MM.1S (cell line): ENCODE measurements at regions not wholly inside any gene's neighbourhood (a gene's known extent, or its start where the extent isn't known, plus 50 kb on each side); places are given as distances from the start of the nearest gene placed in this dataset.

Source experiments
- DNase-seq: peaks from one replicate; pipeline ENCODE4 v3.0.0-alpha.2; 2015
- H2AFZ ChIP-seq: fragments of 300-600 bp; sonication (generic); 2 replicates; pipeline ENCODE4 v1.6.0; 2016; ENCODE audit warnings: antibody characterized with exemption, low read length
- H3F3A ChIP-seq: fragments of 300-600 bp; sonication (generic); 2 replicates; pipeline ENCODE4 v1.6.1; 2016; ENCODE audit warnings: mild to moderate bottlenecking, antibody characterized with exemption, low read length, moderate library complexity, mixed read lengths; ENCODE audit not compliant: insufficient read depth
- H3K27ac ChIP-seq: fragments of 300-600 bp; sonication (generic); 2 replicates; pipeline ENCODE4 v1.5.1; 2016; ENCODE audit warnings: mild to moderate bottlenecking, low read length
- H3K27me3 ChIP-seq: fragments of 300-600 bp; sonication (generic); replicated peaks from 2 replicates; pipeline ENCODE4 v1.6.0; 2016; ENCODE audit warnings: low read length; ENCODE audit not compliant: insufficient read depth
- H3K36me3 ChIP-seq: fragments of 300-600 bp; sonication (generic); replicated peaks from 2 replicates; pipeline ENCODE4 v1.6.1; 2016; ENCODE audit warnings: mild to moderate bottlenecking, low read length, mixed read lengths; ENCODE audit not compliant: insufficient read depth
- H3K4me1 ChIP-seq: fragments of 300-600 bp; sonication (generic); 2 replicates; pipeline ENCODE4 v1.6.1; 2016; ENCODE audit warnings: low read length, mixed read lengths
- H3K4me2 ChIP-seq: fragments of 300-600 bp; sonication (generic); 2 replicates; pipeline ENCODE4 v1.6.0; 2016; ENCODE audit warnings: low read depth, low read length
- H3K4me3 ChIP-seq: fragments of 300-600 bp; sonication (generic); 2 replicates; pipeline ENCODE4 v1.5.1; 2016; ENCODE audit warnings: low read length, mixed read lengths
- H3K79me2 ChIP-seq: fragments of 300-600 bp; sonication (generic); 2 replicates; pipeline ENCODE4 v1.6.1; 2016; ENCODE audit warnings: mixed run types, low read length, mixed read lengths
- H3K9ac ChIP-seq: fragments of 300-600 bp; sonication (generic); 2 replicates; pipeline ENCODE4 v1.6.1; 2016; ENCODE audit warnings: low read length, mixed read lengths
- H3K9me2 ChIP-seq: fragments of 300-600 bp; sonication (generic); replicated peaks from 2 replicates; pipeline ENCODE4 v1.6.1; 2016; ENCODE audit warnings: mild to moderate bottlenecking, low read length, mixed read lengths; ENCODE audit not compliant: insufficient read depth
- H3K9me3 ChIP-seq: fragments of 300-600 bp; sonication (generic); replicated peaks from 2 replicates; pipeline ENCODE4 v1.6.1; 2016; ENCODE audit warnings: mild to moderate bottlenecking, low read length, mixed read lengths; ENCODE audit not compliant: insufficient read depth
- H4K20me1 ChIP-seq: fragments of 300-600 bp; sonication (generic); 2 replicates; pipeline ENCODE4 v1.6.1; 2016; ENCODE audit warnings: mild to moderate bottlenecking, low read length, moderate library complexity, mixed read lengths; ENCODE audit not compliant: insufficient read depth
- CTCF ChIP-seq: fragments of 300-600 bp; sonication (generic); IDR thresholded peaks from 2 replicates; pipeline ENCODE4 v1.5.1; 2016; ENCODE audit warnings: antibody characterized with exemption, low read length, mixed read lengths
- EZH2 ChIP-seq: fragments of 300-600 bp; sonication (generic); optimal IDR thresholded peaks from 2 replicates; pipeline ENCODE3; 2017; ENCODE audit warnings: low read depth, mild to moderate bottlenecking, antibody characterized with exemption, low read length, mixed read lengths
- EZH2phosphoT487 ChIP-seq: fragments of 300-600 bp; sonication (generic); IDR thresholded peaks from 2 replicates; pipeline ENCODE4 v1.6.1; 2018; ENCODE audit warnings: antibody characterized with exemption, low read length

- Histone ChIP-seq H3K36me3 (no peaks in the 10 kb centered on the region), H3K27ac (no peak overlapping the region), H3K9ac (no peak overlapping the region), H2AFZ (no peak overlapping the region), H3K9me3 (no peaks in the 10 kb centered on the region), H4K20me1 (no peaks in the 10 kb centered on the region), H3K27me3 (no peaks in the 10 kb centered on the region), H3K9me2 (no peaks in the 10 kb centered on the region), H3K4me3 (no peak overlapping the region), H3K4me1 (0 out of 2 replicates have a peak, but pooled peaks cover 3% of the 10 kb centered on the region), H3K4me2 (no peak overlapping the region), H3F3A (no peaks in the 10 kb centered on the region), H3K79me2 (no peaks in the 10 kb centered on the region)
- no peak for DNase-seq
- TF ChIP-seq CTCF, result no peak
- TF ChIP-seq EZH2phosphoT487, result no peak
- no peak for TF ChIP-seq EZH2
These were observed 528.4 kb downstream of the INHBA start for GRCh38 chr7:41174521-41174920.

GRCh38 chr7:41170466-41170865 lies 532.4 kb downstream of the INHBA start:
- no peak overlapping the region for H3K4me3 ChIP-seq
- no peaks in the 10 kb centered on the region for H4K20me1 ChIP-seq
- no peak for DNase-seq
- no peak overlapping the region for H3K9ac ChIP-seq
- no peaks in the 10 kb centered on the region for H3K9me2 ChIP-seq
- no peaks in the 10 kb centered on the region for H3K9me3 ChIP-seq
- no peak overlapping the region for H2AFZ ChIP-seq
- TF ChIP-seq EZH2 (no peak), CTCF (no peak), EZH2phosphoT487 (no peak)
- H3F3A ChIP-seq, result no peaks in the 10 kb centered on the region
- H3K27me3 ChIP-seq, result no peaks in the 10 kb centered on the region
- no peaks in the 10 kb centered on the region for H3K4me1 ChIP-seq
- no peak overlapping the region for H3K4me2 ChIP-seq
- H3K79me2 ChIP-seq, result no peaks in the 10 kb centered on the region
- H3K27ac ChIP-seq, result no peak overlapping the region
- H3K36me3 ChIP-seq, result no peaks in the 10 kb centered on the region

GRCh38 chr7:41169317-41169716 lies 533.6 kb downstream of the INHBA start:
- no peaks in the 10 kb centered on the region for H3K36me3 ChIP-seq
- no peak overlapping the region for H3K4me3 ChIP-seq
- H3K9me3 ChIP-seq, result no peaks in the 10 kb centered on the region
- no peak overlapping the region for H3K9ac ChIP-seq
- TF ChIP-seq CTCF, result no peak
- TF ChIP-seq EZH2, result no peak
- no peak for TF ChIP-seq EZH2phosphoT487
- H4K20me1 ChIP-seq, result no peaks in the 10 kb centered on the region
- no peaks in the 10 kb centered on the region for H3K4me1 ChIP-seq
- H3K79me2 ChIP-seq, result no peaks in the 10 kb centered on the region
- no peak for DNase-seq
- no peak overlapping the region for H3K27ac ChIP-seq
- no peak overlapping the region for H3K4me2 ChIP-seq
- no peaks in the 10 kb centered on the region for H3F3A ChIP-seq
- no peak overlapping the region for H2AFZ ChIP-seq
- H3K27me3 ChIP-seq, result no peaks in the 10 kb centered on the region
- no peaks in the 10 kb centered on the region for H3K9me2 ChIP-seq
